ENCODE measurements at regions not wholly inside any gene's neighbourhood (a gene's known extent, or its start where the extent isn't known, plus 50 kb on each side); places are given as distances from the start of the nearest gene placed in this dataset.

- Histone ChIP-seq H3K4me1 (no peaks in the 10 kb centered on the region), H3K4me3 (no peak overlapping the region), H3K27me3 (no peaks in the 10 kb centered on the region), H3K27ac (no peak overlapping the region), H3K9me3 (peaks cover 0 to 2% (median 0%) of the 10 kb centered on the region in 4 donors), H3K36me3 (no peaks in the 10 kb centered on the region)
- intact Hi-C loops (cut with DNase I): no loop called here
- no peak for TF ChIP-seq CTCF (IDR thresholded peaks at IDR 0.05)
- TF ChIP-seq POLR2A (IDR thresholded peaks at IDR 0.05): no peak
- TF ChIP-seq POLR2AphosphoS5 (IDR thresholded peaks at IDR 0.05): no peak
- TF ChIP-seq EP300 (IDR thresholded peaks at IDR 0.05): no peak
- DNase-seq: no peak
- 72 to 81% methylated on average over 1 of the region's 1 CpG for WGBS, 2 donors
Observed at GRCh38 chr7:9307131-9307530, 873.7 kb downstream of the NXPH1 start.

GRCh38 chr7:9324513-9324912 is 891.1 kb downstream of the NXPH1 start:
- no peak overlapping the region for H3K4me3 ChIP-seq
- H3K27me3 ChIP-seq: no peaks in the 10 kb centered on the region
- no peak overlapping the region for H3K27ac ChIP-seq
- 54 to 67% methylated on average over 2 of the region's 2 CpGs for WGBS, 2 donors
- no peak for TF ChIP-seq EP300 (IDR thresholded peaks at IDR 0.05)
- TF ChIP-seq CTCF (IDR thresholded peaks at IDR 0.05): no peak
- TF ChIP-seq POLR2AphosphoS5 (IDR thresholded peaks at IDR 0.05): no peak
- TF ChIP-seq POLR2A (IDR thresholded peaks at IDR 0.05): no peak
- H3K4me1 ChIP-seq: no peaks in the 10 kb centered on the region
- intact Hi-C loops (cut with DNase I): no loop called here
- no peaks in the 10 kb centered on the region for H3K9me3 ChIP-seq
- no peaks in the 10 kb centered on the region for H3K36me3 ChIP-seq
- no peak for DNase-seq

- Histone ChIP-seq H3K4me3 (no peak overlapping the region), H3K9me3 (no peaks in the 10 kb centered on the region), H3K36me3 (no peaks in the 10 kb centered on the region), H3K27me3 (no peaks in the 10 kb centered on the region), H3K4me1 (no peaks in the 10 kb centered on the region), H3K27ac (no peak overlapping the region)
- no peak for TF ChIP-seq POLR2AphosphoS5 (IDR thresholded peaks at IDR 0.05)
- no peak for TF ChIP-seq POLR2A (IDR thresholded peaks at IDR 0.05)
- TF ChIP-seq EP300 (IDR thresholded peaks at IDR 0.05): no peak
- TF ChIP-seq CTCF (IDR thresholded peaks at IDR 0.05): no peak
- DNase-seq: no peak
- WGBS, 2 donors: 77 to 88% methylated on average over 2 of the region's 2 CpGs
- intact Hi-C loops (cut with DNase I): no loop called here
Observed at GRCh38 chr7:9328296-9328695, 894.9 kb downstream of the NXPH1 start.

- no peak for TF ChIP-seq EP300 (IDR thresholded peaks at IDR 0.05)
- TF ChIP-seq POLR2AphosphoS5 (IDR thresholded peaks at IDR 0.05): no peak
- TF ChIP-seq POLR2A (IDR thresholded peaks at IDR 0.05): no peak
- TF ChIP-seq CTCF (IDR thresholded peaks at IDR 0.05): no peak
- WGBS, 2 donors: 77 to 84% methylated on average over 3 of the region's 3 CpGs
- no peaks in the 10 kb centered on the region for H3K36me3 ChIP-seq
- peaks cover 0 to 4% (median 0%) of the 10 kb centered on the region in 4 donors for H3K9me3 ChIP-seq
- H3K27ac ChIP-seq: no peak overlapping the region
- H3K4me1 ChIP-seq: no peaks in the 10 kb centered on the region
- no peaks in the 10 kb centered on the region for H3K27me3 ChIP-seq
- H3K4me3 ChIP-seq: no peak overlapping the region
- intact Hi-C loops (cut with DNase I): no loop called here
- DNase-seq: no peak
Observed at GRCh38 chr7:9349625-9350024, 916.2 kb downstream of the NXPH1 start.

- H3K4me1 ChIP-seq: peaks cover 0 to 30% (median 18%) of the 10 kb centered on the region in 4 donors
- TF ChIP-seq POLR2AphosphoS5 (IDR thresholded peaks at IDR 0.05) (peak in 1 of 4 donors; percentile 44), CTCF (IDR thresholded peaks at IDR 0.05) (no peak)
- H3K27me3 ChIP-seq: no peaks in the 10 kb centered on the region
- no peaks in the 10 kb centered on the region for H3K36me3 ChIP-seq
- WGBS, 2 donors: 66 to 79% methylated on average over 4 of the region's 4 CpGs
- H3K9me3 ChIP-seq: peaks cover 0 to 5% (median 2%) of the 10 kb centered on the region in 4 donors
- no peak overlapping the region for H3K4me3 ChIP-seq
- H3K27ac ChIP-seq: peak overlapping the region in 3 of 4 donors; percentile 51 to 69 (median 68)
- intact Hi-C loops (cut with DNase I): no loop called here
- DNase-seq: no peak
Observed at GRCh38 chr7:9391221-9391620, 957.8 kb downstream of the NXPH1 start.

Measured in sigmoid colon (tissue), 6 donors.